ENCODE measurements at regions not wholly inside any gene's neighbourhood (a gene's known extent, or its start where the extent isn't known, plus 50 kb on each side); places are given as distances from the start of the nearest gene placed in this dataset.

DNA sequence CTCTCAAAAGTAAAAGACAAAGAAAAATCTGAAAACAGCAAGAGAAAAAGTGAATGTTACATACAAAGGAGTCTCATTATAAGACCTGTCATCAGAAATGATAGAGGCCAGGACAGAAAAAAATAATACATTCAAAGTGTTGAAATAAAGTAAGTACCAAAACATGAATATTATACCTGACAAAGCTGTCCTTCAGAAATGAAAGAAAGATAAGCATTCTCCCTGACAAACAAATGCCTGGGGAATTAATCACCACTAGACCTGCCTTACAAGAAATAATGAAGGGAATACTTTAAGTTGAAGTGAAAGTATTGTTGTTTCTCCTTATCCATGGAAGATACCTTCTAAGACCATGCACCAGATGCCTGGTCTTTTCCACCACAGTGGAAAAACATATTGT is 1605.2 kb upstream of the CDH6 start:
- H3K4me1 ChIP-seq, result no peaks in the 10 kb centered on the region
- no peak overlapping the region for H3K4me3 ChIP-seq
- TF ChIP-seq, protein P1, sequence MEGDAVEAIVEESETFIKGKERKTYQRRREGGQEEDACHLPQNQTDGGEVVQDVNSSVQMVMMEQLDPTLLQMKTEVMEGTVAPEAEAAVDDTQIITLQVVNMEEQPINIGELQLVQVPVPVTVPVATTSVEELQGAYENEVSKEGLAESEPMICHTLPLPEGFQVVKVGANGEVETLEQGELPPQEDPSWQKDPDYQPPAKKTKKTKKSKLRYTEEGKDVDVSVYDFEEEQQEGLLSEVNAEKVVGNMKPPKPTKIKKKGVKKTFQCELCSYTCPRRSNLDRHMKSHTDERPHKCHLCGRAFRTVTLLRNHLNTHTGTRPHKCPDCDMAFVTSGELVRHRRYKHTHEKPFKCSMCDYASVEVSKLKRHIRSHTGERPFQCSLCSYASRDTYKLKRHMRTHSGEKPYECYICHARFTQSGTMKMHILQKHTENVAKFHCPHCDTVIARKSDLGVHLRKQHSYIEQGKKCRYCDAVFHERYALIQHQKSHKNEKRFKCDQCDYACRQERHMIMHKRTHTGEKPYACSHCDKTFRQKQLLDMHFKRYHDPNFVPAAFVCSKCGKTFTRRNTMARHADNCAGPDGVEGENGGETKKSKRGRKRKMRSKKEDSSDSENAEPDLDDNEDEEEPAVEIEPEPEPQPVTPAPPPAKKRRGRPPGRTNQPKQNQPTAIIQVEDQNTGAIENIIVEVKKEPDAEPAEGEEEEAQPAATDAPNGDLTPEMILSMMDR (IDR thresholded peaks at IDR 0.05), result no peak
- TF ChIP-seq POLR2A (IDR thresholded peaks at IDR 0.05), result no peak
- TF ChIP-seq POLR2AphosphoS5 (IDR thresholded peaks at IDR 0.05), result no peak
- no peaks in the 10 kb centered on the region for H3K27me3 ChIP-seq
- intact Hi-C loops (cut with DNase I; ENCODE audit: low total_unique reads), result no loop called here
- H3K9me3 ChIP-seq, result peaks cover 0 to 3% of the 10 kb centered on the region in 2 donors
- no peak overlapping the region for H3K27ac ChIP-seq
- no peak for DNase-seq (ENCODE audit: low spot score in 2 of 2)
- H3K36me3 ChIP-seq, result no peaks in the 10 kb centered on the region

DNA sequence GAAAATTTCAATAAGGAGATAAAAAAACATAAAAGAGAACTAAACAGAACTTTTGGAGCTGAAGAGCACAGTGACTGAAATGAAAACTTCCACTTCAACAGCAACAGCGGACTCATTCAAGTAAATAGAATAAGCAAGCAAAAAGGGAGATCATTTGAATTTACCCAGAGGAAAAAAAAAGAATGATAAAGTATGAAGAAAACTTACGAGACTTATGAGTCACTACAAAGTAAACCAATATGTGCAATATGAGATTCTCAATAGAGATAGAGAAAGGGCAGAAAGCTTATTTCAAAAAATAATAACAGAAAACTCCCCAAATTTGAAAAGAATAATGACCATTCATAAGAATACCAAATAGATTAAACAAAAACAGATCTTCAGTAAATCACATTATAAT is 1605.7 kb upstream of the CDH6 start:
- Histone ChIP-seq H3K4me1 (no peaks in the 10 kb centered on the region), H3K9me3 (peaks cover 0 to 3% of the 10 kb centered on the region in 2 donors), H3K4me3 (no peak overlapping the region), H3K36me3 (no peaks in the 10 kb centered on the region), H3K27ac (no peak overlapping the region), H3K27me3 (no peaks in the 10 kb centered on the region)
- intact Hi-C loops (cut with DNase I; ENCODE audit: low total_unique reads), result no loop called here
- no peak for TF ChIP-seq POLR2AphosphoS5 (IDR thresholded peaks at IDR 0.05)
- no peak for TF ChIP-seq POLR2A (IDR thresholded peaks at IDR 0.05)
- TF ChIP-seq, protein P1 (IDR thresholded peaks at IDR 0.05), result no peak
- DNase-seq (ENCODE audit: low spot score in 2 of 2), result no peak

DNA sequence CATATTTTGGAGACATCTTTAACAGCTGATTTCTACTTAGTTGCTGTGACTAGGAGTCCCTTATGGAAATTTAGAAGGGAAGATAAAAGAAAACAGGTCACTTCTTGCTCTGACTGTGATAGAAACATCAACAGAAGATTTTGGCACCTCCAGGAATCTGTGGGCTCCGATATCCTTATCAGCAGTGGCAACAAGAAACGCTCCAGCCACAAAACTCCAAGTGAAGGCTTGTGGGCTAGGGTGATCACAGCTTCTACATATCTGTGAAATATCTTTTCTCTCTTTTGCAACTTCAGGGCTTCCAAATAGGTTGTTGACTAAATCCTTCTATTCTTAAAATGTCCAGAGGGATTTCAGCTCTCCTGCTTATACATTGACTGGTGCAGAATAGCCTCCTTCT is 1625.5 kb upstream of the CDH6 start:
- DNase-seq (ENCODE audit: low spot score in 2 of 2), result no peak
- Histone ChIP-seq H3K27me3 (no peaks in the 10 kb centered on the region), H3K9me3 (no peaks in the 10 kb centered on the region), H3K36me3 (no peaks in the 10 kb centered on the region), H3K4me1 (no peaks in the 10 kb centered on the region), H3K4me3 (no peak overlapping the region), H3K27ac (no peak overlapping the region)
- TF ChIP-seq, protein P1 (IDR thresholded peaks at IDR 0.05), result no peak
- TF ChIP-seq POLR2AphosphoS5 (IDR thresholded peaks at IDR 0.05) (no peak), POLR2A (IDR thresholded peaks at IDR 0.05) (no peak)
- intact Hi-C loops (cut with DNase I; ENCODE audit: low total_unique reads), result no loop called here

DNA sequence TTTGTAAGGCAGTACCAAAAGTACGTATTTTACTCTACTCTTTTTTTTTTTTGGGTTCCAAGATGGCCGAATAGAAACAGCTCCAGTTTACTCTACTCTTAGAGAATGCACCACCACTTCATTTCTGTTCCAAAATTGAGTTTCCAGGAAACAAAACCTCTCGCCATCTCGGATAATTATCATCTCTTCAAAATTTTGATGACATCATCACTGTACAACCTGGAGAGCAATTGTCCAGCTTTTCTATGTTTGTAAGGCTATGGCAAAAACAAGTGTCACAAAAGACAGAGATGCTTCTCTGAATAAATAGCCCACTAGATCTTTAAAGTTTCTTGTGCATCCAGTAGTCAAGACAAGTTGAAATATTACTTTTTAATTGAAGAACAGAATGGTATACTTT is 1631.9 kb upstream of the CDH6 start:
- intact Hi-C loops (cut with DNase I; ENCODE audit: low total_unique reads), result no loop called here
- DNase-seq (ENCODE audit: low spot score in 2 of 2), result no peak

DNA sequence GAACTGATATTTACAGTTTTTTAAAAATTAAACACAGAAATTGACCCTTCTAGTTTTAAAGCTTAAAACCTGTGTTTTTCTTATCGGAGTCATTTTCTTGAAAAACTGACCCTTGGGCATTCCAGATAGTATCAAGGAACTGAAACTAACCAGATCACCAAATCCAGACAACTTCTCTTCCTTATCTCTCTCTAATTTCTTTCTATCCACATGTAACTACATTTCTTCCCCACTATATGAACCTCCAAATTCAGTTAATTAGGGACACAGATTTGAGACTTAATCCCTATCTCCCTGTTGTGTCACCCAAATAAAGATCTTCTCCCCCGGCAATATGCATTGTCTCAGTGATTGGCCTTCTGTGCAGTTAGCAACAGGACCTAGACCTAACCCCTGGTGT is 1643.0 kb upstream of the CDH6 start:
- DNase-seq (ENCODE audit: low spot score in 2 of 2), result no peak
- H3K27ac ChIP-seq, result no peak overlapping the region
- H3K36me3 ChIP-seq, result peaks cover 5% of the 10 kb centered on the region
- TF ChIP-seq POLR2A (IDR thresholded peaks at IDR 0.05) (no peak), POLR2AphosphoS5 (IDR thresholded peaks at IDR 0.05) (no peak)
- TF ChIP-seq, protein P1 (IDR thresholded peaks at IDR 0.05), result no peak
- intact Hi-C loops (cut with DNase I; ENCODE audit: low total_unique reads), result no loop called here
- H3K27me3 ChIP-seq, result no peaks in the 10 kb centered on the region
- H3K4me3 ChIP-seq, result no peak overlapping the region
- no peaks in the 10 kb centered on the region for H3K4me1 ChIP-seq
- H3K9me3 ChIP-seq, result peaks cover 5 to 20% of the 10 kb centered on the region in 2 donors

More for the DNA sequence above, 1631.9 kb upstream of the CDH6 start:
- Histone ChIP-seq H3K4me1 (no peaks in the 10 kb centered on the region), H3K36me3 (no peaks in the 10 kb centered on the region), H3K27me3 (no peaks in the 10 kb centered on the region), H3K4me3 (no peak overlapping the region), H3K27ac (no peak overlapping the region), H3K9me3 (no peaks in the 10 kb centered on the region)
- TF ChIP-seq POLR2A (IDR thresholded peaks at IDR 0.05) (no peak), POLR2AphosphoS5 (IDR thresholded peaks at IDR 0.05) (no peak)
- TF ChIP-seq, protein P1 (IDR thresholded peaks at IDR 0.05), result no peak
